Activated T-helper 1 cell treated with anti-CD3 and anti-CD28 coated beads, Interleukin-2, amount 50 U/mL, for 16 hours (primary cell): ENCODE measurements at regions not wholly inside any gene's neighbourhood (a gene's known extent, or its start where the extent isn't known, plus 50 kb on each side); places are given as distances from the start of the nearest gene placed in this dataset.
"Not testable (repeated sequence)": the region's sequence is repeated elsewhere in the genome, so short reads cannot be mapped to it uniquely, and the experiment has no call there.

Experiments
- DNase-seq, 2 donors: peaks; one replicate each; pipeline ENCODE4 v3.0.0-alpha.2; 2020; ENCODE audit warnings: low read depth in 1 of 2, low spot score in 1 of 2

- DNase-seq, result no peak
Measured at GRCh38 chr9:31677415-31677814, 707.0 kb upstream of the ACO1 start.

- no peak for DNase-seq
Measured at GRCh38 chr9:31677877-31678276, 706.6 kb upstream of the ACO1 start.

- no peak for DNase-seq
Measured at GRCh38 chr9:31683116-31683515, 701.3 kb upstream of the ACO1 start.

- no peak for DNase-seq
Measured at GRCh38 chr9:31697956-31698355, 686.5 kb upstream of the ACO1 start.

GRCh38 chr9:31699836-31700235 lies 684.6 kb upstream of the ACO1 start:
- no peak for DNase-seq

- DNase-seq, result no peak
Measured at GRCh38 chr9:31700252-31701045, 684.0 kb upstream of the ACO1 start.

GRCh38 chr9:31702957-31703356 lies 681.5 kb upstream of the ACO1 start:
- DNase-seq, result no peak

- no peak for DNase-seq
Measured at GRCh38 chr9:31715250-31715649, 669.2 kb upstream of the ACO1 start.

GRCh38 chr9:31719262-31719661 lies 665.2 kb upstream of the ACO1 start:
- DNase-seq, result no peak

GRCh38 chr9:31730398-31730797 lies 654.0 kb upstream of the ACO1 start:
- DNase-seq, result no peak

- DNase-seq, result no peak
Measured at GRCh38 chr9:31733166-31733565, 651.3 kb upstream of the ACO1 start.

- DNase-seq, result no peak
Measured at GRCh38 chr9:31736581-31737179, 647.8 kb upstream of the ACO1 start.

- no peak for DNase-seq
Measured at GRCh38 chr9:31740705-31741104, 643.7 kb upstream of the ACO1 start.

- DNase-seq, result no peak
Measured at GRCh38 chr9:31744589-31744988, 639.9 kb upstream of the ACO1 start.

- DNase-seq, result no peak
Measured at GRCh38 chr9:31745468-31745867, 639.0 kb upstream of the ACO1 start.

- no peak for DNase-seq
Measured at GRCh38 chr9:31745886-31746285, 638.6 kb upstream of the ACO1 start.

- DNase-seq, result no peak
Measured at GRCh38 chr9:31753756-31754155, 630.7 kb upstream of the ACO1 start.

GRCh38 chr9:31759703-31760102 lies 624.7 kb upstream of the ACO1 start:
- no peak for DNase-seq

GRCh38 chr9:31774021-31774420 lies 610.4 kb upstream of the ACO1 start:
- not testable (repeated sequence) for DNase-seq

- DNase-seq, result no peak
Measured at GRCh38 chr9:31774571-31774970, 609.9 kb upstream of the ACO1 start.

GRCh38 chr9:31776471-31776870 lies 608.0 kb upstream of the ACO1 start:
- no peak for DNase-seq

- DNase-seq, result no peak
Measured at GRCh38 chr9:31783491-31783890, 601.0 kb upstream of the ACO1 start.

- DNase-seq, result no peak
Measured at GRCh38 chr9:31790720-31791119, 593.7 kb upstream of the ACO1 start.
